Smooth muscle cell (in vitro differentiated cells): ENCODE measurements at regions not wholly inside any gene's neighbourhood (a gene's known extent, or its start where the extent isn't known, plus 50 kb on each side); places are given as distances from the start of the nearest gene placed in this dataset.

Experiments
- DNase-seq: peaks from one replicate; lab custom pipeline; 2025; ENCODE audit not compliant: unreplicated experiment; lab: John Stamatoyannopoulos, UW
- H2AFZ ChIP-seq: fragments of 200-600 bp; sonication (generic); 2 replicates; pipeline ENCODE4 v1.6.0; 2016; ENCODE audit warnings: antibody characterized with exemption, low read depth, mild to moderate bottlenecking
- H3F3A ChIP-seq: fragments of 200-600 bp; sonication (generic); 2 replicates; pipeline ENCODE4 v1.6.0; 2017; ENCODE audit warnings: antibody characterized with exemption, low read depth
- H3K27ac ChIP-seq: fragments of 200-600 bp; sonication (generic); 2 replicates; pipeline ENCODE4 v1.5.1; 2016; ENCODE audit warnings: low read depth, mild to moderate bottlenecking
- H3K27me3 ChIP-seq: fragments of 200-600 bp; sonication (generic); 2 replicates; pipeline ENCODE4 v1.6.1; 2016; ENCODE audit warnings: low read depth, mild to moderate bottlenecking
- H3K36me3 ChIP-seq: fragments of 200-600 bp; sonication (generic); 2 replicates; pipeline ENCODE4 v1.5.1; 2016; ENCODE audit warnings: low read depth
- H3K4me1 ChIP-seq: fragments of 200-600 bp; sonication (generic); 2 replicates; pipeline ENCODE4 v1.5.1; 2016; ENCODE audit warnings: low read depth
- H3K4me2 ChIP-seq: fragments of 200-600 bp; sonication (generic); 2 replicates; pipeline ENCODE4 v1.6.0; 2016; ENCODE audit warnings: mild to moderate bottlenecking
- H3K4me3 ChIP-seq: fragments of 200-600 bp; sonication (generic); 2 replicates; pipeline ENCODE4 v1.5.1; 2016; ENCODE audit warnings: mild to moderate bottlenecking
- H3K79me2 ChIP-seq: fragments of 200-600 bp; sonication (generic); 2 replicates; pipeline ENCODE4 v1.6.0; 2016; ENCODE audit warnings: low read depth, mild to moderate bottlenecking
- H3K9ac ChIP-seq: fragments of 200-600 bp; sonication (generic); 2 replicates; pipeline ENCODE4 v1.6.0; 2016; ENCODE audit warnings: low read depth
- H3K9me3 ChIP-seq: fragments of 200-600 bp; sonication (generic); replicated peaks from 2 replicates; pipeline ENCODE4 v1.5.1; 2016; ENCODE audit warnings: low read depth
- H4K20me1 ChIP-seq: fragments of 200-600 bp; sonication (generic); 2 replicates; pipeline ENCODE4 v1.6.0; 2016; ENCODE audit warnings: low read depth
- WGBS: methylation state at CpG from one replicate; pipeline ENCODE4 v1.1.7; 2016; ENCODE audit warnings: low lambda C conversion rate; 5-methylcytosine and 5-hydroxymethylcytosine counted together
- TF ChIP-seq, protein P1 (sequence below): fragments of 200-600 bp; sonication (generic); IDR thresholded peaks from 2 replicates; pipeline ENCODE4 v1.5.1; 2017; ENCODE audit warnings: borderline replicate concordance, mild to moderate bottlenecking, antibody characterized with exemption; ENCODE audit not compliant: insufficient read depth, poor library complexity, severe bottlenecking

DNA sequence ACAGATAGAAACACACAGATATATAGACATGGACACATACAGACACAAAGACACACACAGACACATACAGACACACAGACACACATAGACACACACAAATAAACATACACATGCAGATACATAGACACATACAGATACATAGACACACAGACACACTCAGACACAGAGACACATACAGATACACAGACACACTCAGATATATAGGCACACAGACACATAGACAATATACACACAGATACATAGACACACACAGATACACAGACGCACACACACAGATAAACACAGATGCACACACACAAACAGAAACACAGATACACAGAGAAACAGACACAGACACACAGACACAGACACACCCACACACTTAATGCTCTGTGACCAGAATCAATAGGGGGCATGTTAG, 156.8 kb downstream of the IRX2 start:
- Histone ChIP-seq H3F3A (no peaks in the 10 kb centered on the region), H3K4me1 (no peaks in the 10 kb centered on the region), H2AFZ (no peak overlapping the region), H3K27ac (no peak overlapping the region), H3K9ac (no peak overlapping the region), H3K36me3 (no peaks in the 10 kb centered on the region), H3K27me3 (peaks cover 1% of the 10 kb centered on the region), H3K4me2 (no peak overlapping the region), H3K79me2 (no peaks in the 10 kb centered on the region), H3K4me3 (no peak overlapping the region), H4K20me1 (no peaks in the 10 kb centered on the region), H3K9me3 (no peaks in the 10 kb centered on the region)
- TF ChIP-seq, protein P1, sequence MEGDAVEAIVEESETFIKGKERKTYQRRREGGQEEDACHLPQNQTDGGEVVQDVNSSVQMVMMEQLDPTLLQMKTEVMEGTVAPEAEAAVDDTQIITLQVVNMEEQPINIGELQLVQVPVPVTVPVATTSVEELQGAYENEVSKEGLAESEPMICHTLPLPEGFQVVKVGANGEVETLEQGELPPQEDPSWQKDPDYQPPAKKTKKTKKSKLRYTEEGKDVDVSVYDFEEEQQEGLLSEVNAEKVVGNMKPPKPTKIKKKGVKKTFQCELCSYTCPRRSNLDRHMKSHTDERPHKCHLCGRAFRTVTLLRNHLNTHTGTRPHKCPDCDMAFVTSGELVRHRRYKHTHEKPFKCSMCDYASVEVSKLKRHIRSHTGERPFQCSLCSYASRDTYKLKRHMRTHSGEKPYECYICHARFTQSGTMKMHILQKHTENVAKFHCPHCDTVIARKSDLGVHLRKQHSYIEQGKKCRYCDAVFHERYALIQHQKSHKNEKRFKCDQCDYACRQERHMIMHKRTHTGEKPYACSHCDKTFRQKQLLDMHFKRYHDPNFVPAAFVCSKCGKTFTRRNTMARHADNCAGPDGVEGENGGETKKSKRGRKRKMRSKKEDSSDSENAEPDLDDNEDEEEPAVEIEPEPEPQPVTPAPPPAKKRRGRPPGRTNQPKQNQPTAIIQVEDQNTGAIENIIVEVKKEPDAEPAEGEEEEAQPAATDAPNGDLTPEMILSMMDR: no peak
- WGBS: 95% methylated on average over 1 of the region's 1 CpG
- no peak for DNase-seq

DNA sequence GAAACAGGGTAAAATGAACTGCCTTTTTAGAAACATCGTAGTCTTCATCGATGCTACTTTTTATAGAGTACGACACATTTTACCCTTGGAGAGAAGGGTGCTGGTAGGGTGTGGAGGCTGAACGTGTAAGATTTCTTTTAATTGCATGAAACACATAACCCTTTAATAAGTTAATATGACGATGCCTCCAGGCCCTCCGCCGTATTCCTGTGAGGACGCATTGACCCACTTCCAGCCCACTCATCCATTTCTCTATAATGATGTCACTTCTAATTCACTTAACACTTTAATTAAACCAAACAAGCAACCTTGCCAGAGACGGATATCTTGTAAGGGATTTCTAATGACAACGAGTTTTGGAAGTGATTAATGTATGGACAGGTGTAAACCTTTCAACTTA, 158.7 kb downstream of the IRX2 start:
- Histone ChIP-seq H4K20me1 (no peaks in the 10 kb centered on the region), H2AFZ (no peak overlapping the region), H3K9ac (no peak overlapping the region), H3K4me1 (no peaks in the 10 kb centered on the region), H3K4me3 (no peak overlapping the region), H3K36me3 (no peaks in the 10 kb centered on the region), H3K27ac (no peak overlapping the region), H3F3A (no peaks in the 10 kb centered on the region), H3K27me3 (no peaks in the 10 kb centered on the region), H3K79me2 (no peaks in the 10 kb centered on the region), H3K9me3 (no peaks in the 10 kb centered on the region), H3K4me2 (no peak overlapping the region)
- WGBS: 77% methylated on average over 10 of the region's 10 CpGs
- DNase-seq: no peak
- TF ChIP-seq, protein P1: no peak

DNA sequence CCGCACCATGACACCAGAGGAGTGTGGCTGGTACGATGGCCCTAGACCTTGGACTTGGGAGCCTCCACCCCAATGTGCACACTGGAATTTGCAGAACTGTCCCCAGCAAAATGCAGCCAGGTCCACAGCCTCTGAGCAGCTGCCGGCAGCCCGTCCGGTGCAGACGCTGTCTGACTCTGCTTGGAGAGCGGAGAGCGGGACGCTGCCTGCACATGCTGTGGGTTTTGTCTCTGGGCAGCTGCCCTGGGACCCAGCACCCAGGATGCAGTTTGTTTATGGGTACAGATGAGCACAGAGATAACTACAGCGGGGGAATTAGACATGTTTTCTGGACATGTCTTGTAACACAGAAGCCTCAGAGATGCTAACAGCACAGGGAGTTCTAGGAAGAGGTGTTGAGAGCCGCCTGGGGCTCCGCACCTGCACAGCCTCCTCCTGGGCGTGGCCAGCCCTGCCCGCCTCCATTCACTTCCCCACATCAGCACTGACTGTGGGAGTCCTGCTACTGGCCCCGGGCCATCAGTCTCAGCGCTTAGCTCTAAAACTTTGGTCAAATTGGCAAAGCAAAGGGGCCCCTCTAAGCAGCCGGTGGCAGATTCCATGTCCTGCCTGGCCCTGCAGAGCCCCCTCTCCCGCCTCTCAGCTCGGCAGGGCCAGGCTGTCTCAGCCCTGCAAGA, 159.6 kb downstream of the IRX2 start:
- H3K27me3 ChIP-seq: no peaks in the 10 kb centered on the region
- no peak overlapping the region for H3K9ac ChIP-seq
- DNase-seq: no peak
- H2AFZ ChIP-seq: no peak overlapping the region
- WGBS: 77% methylated on average over 19 of the region's 19 CpGs
- no peaks in the 10 kb centered on the region for H4K20me1 ChIP-seq
- no peaks in the 10 kb centered on the region for H3K79me2 ChIP-seq
- no peak overlapping the region for H3K4me2 ChIP-seq
- H3K4me1 ChIP-seq: no peaks in the 10 kb centered on the region
- no peak overlapping the region for H3K27ac ChIP-seq
- H3K4me3 ChIP-seq: no peak overlapping the region
- TF ChIP-seq, protein P1: no peak
- no peaks in the 10 kb centered on the region for H3K36me3 ChIP-seq
- H3K9me3 ChIP-seq: no peaks in the 10 kb centered on the region
- no peaks in the 10 kb centered on the region for H3F3A ChIP-seq

DNA sequence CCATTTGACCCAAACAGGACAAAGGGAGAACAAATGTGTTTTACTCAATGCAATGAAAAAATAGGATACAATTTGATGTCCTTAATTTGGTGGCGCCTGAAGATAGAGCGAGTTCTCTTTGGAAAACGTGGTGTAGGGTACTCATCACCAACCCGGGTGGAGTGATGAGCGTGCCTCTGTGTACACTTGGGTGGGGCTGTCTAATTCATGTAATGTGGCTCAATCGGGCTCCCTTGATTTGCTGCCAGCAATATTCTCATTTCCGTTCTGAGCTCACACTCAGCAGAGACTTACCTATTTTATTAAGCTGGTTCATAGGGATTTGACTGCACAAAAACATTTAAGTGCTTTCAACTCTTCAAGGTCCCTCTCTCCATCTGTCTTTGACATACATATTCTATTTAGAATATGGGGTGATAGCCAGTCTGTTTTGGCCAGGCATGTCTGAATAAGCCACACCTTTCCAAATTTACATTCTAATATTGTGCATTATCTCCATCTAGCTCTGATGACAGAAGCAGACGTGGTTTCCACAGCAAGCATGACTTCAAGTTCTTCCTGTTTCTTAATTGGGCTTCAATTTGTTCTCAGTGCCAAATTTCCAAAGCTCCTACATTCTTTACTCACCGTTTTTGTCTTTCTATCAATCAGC, 162.5 kb downstream of the IRX2 start:
- WGBS: 82% methylated on average over 9 of the region's 9 CpGs
- Histone ChIP-seq H3K9ac (no peak overlapping the region), H3K4me2 (no peak overlapping the region), H2AFZ (no peak overlapping the region), H3F3A (no peaks in the 10 kb centered on the region), H3K36me3 (no peaks in the 10 kb centered on the region), H3K79me2 (no peaks in the 10 kb centered on the region), H3K27ac (no peak overlapping the region), H3K9me3 (no peaks in the 10 kb centered on the region), H3K4me3 (no peak overlapping the region), H3K4me1 (no peaks in the 10 kb centered on the region), H4K20me1 (no peaks in the 10 kb centered on the region), H3K27me3 (no peaks in the 10 kb centered on the region)
- DNase-seq: no peak
- TF ChIP-seq, protein P1: no peak
